CD4-positive, alpha-beta T cell (primary cell): ENCODE measurements at regions not wholly inside any gene's neighbourhood (a gene's known extent, or its start where the extent isn't known, plus 50 kb on each side); places are given as distances from the start of the nearest gene placed in this dataset.

Experiments used
- ATAC-seq: fragments of 200-7000 bp; cut with Tn5 transposase; one replicate; pipeline ENCODE4 v1.10.0; 2022; ENCODE audit warnings: mild to moderate bottlenecking; ENCODE audit not compliant: poor library complexity
- CTCF ChIA-PET: fragments of 350-600 bp; sonication (Branson Sonifier 250); formaldehyde crosslinking; loops from one replicate; lab custom pipeline; 2021; ENCODE audit warnings: antibody characterized with exemption, inconsistent platforms; lab: Charles Lee
- POLR2A ChIA-PET: fragments of 350-600 bp; sonication (Branson Sonifier 250); formaldehyde crosslinking; loops from one replicate; lab custom pipeline; 2021; ENCODE audit warnings: antibody characterized with exemption, inconsistent platforms; lab: Charles Lee
- DNase-seq, 14 experiments: peaks; one replicate each; pipeline ENCODE4 v3.0.0-alpha.2; 2013 to 2020; ENCODE audit warnings: mixed read lengths in 2 of 14
- H3K27ac ChIP-seq, 2 donors: one replicate each; pipeline versions ENCODE4 v1.5.1 to v1.7.0; 2013; ENCODE audit warnings: low read length in 2 of 2, low read depth in 1 of 2, mild to moderate bottlenecking in 1 of 2
- H3K27me3 ChIP-seq, 2 experiments: 1 replicate in 1 of 2; 2 replicates in 1 of 2; pipeline versions ENCODE4 v1.6.1 to v1.7.0; 2013; ENCODE audit warnings: low read length in 2 of 2, control low read depth in 1 of 2, mild to moderate bottlenecking in 1 of 2, moderate library complexity in 1 of 2; ENCODE audit not compliant: insufficient read depth in 2 of 2, control insufficient read depth in 1 of 2
- H3K36me3 ChIP-seq: one replicate; pipeline ENCODE4 v1.6.1; 2013; ENCODE audit warnings: low read length, control low read depth; ENCODE audit not compliant: insufficient read depth
- H3K4me1 ChIP-seq: one replicate; pipeline ENCODE4 v1.6.1; 2013; ENCODE audit warnings: low read length, control low read depth; ENCODE audit not compliant: insufficient read depth
- H3K4me3 ChIP-seq: one replicate; pipeline ENCODE4 v1.5.1; 2013; ENCODE audit warnings: mild to moderate bottlenecking, low read length, moderate library complexity
- H3K9me3 ChIP-seq, 2 experiments: 1 replicate in 1 of 2; 2 replicates in 1 of 2; pipeline versions ENCODE4 v1.6.1 to v1.7.0; 2013; ENCODE audit warnings: low read length in 2 of 2, mild to moderate bottlenecking in 2 of 2, control low read depth in 1 of 2, moderate library complexity in 1 of 2; ENCODE audit not compliant: control insufficient read depth in 1 of 2, insufficient read depth in 1 of 2
- H3K27ac Mint-ChIP-seq: one replicate; pipeline ENCODE4 v1.8.0; 2020; ENCODE audit warnings: mixed read lengths
- H3K27me3 Mint-ChIP-seq: one replicate; pipeline ENCODE4 v1.8.0; 2021; ENCODE audit warnings: mixed read lengths
- H3K36me3 Mint-ChIP-seq: one replicate; pipeline ENCODE4 v1.8.0; 2021; ENCODE audit warnings: low read depth, mixed read lengths
- H3K4me1 Mint-ChIP-seq: one replicate; pipeline ENCODE4 v1.8.0; 2021; ENCODE audit warnings: low read depth, mixed read lengths
- H3K4me3 Mint-ChIP-seq: one replicate; pipeline ENCODE4 v1.8.0; 2020; ENCODE audit warnings: mild to moderate bottlenecking, mixed read lengths
- H3K9me3 Mint-ChIP-seq: one replicate; pipeline ENCODE4 v1.8.0; 2020; ENCODE audit warnings: mixed read lengths
- CTCF ChIP-seq: fragments of 200-600 bp; IDR thresholded peaks from one replicate; pipeline ENCODE4 v1.8.0; 2022; ENCODE audit warnings: antibody characterized with exemption, mild to moderate bottlenecking
- intact Hi-C, 2 experiments: fragments of 100-400 bp; cut with DNase I in 1 of 2; cut with micrococcal nuclease in 1 of 2; formaldehyde crosslinking; loops; one replicate each; pipeline versions ENCODE4 v1.15.1 to v1.9.0; 2023 to 2025; cut with DNase I, micrococcal nuclease

DNA sequence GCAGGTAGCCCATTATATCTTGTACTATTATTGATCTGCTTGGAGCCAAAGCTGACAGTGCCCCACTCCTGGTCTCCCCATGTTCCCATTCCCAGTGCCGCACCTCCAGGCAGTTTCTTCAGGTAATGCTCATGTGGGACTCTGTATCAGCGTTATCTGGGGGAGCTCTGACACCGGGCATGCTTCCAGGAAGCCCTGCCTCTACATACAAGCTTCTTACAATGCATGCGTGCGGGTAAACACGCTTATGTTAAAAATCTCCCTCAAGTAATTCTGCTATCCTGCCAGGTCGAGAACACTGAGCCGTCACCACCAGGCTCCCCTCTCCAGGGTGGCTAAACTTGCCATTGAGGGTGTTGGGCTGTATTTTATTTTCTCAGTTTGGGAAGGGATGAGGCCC, 61.6 kb upstream of the LBX1 start:
- CTCF ChIA-PET = interaction anchor here (0.5 to 1.2 kb wide), 3 partner anchors 11 to 120 kb away, joined by 3 to 6 read pairs (median 3); no protein-coding TSS in a partner anchor
- Mint-ChIP-seq H3K4me1 (no peaks in the 10 kb centered on the region), H3K9me3 (no peaks in the 10 kb centered on the region), H3K27me3 (peaks cover 93% of the 10 kb centered on the region), H3K36me3 (no peaks in the 10 kb centered on the region), H3K4me3 (no peak overlapping the region), H3K27ac (no peak overlapping the region)
- H3K36me3 ChIP-seq = no peaks in the 10 kb centered on the region
- peaks cover 64 to 94% of the 10 kb centered on the region in 2 experiments for H3K27me3 ChIP-seq
- POLR2A ChIA-PET = no interaction called here
- TF ChIP-seq CTCF = no peak
- intact Hi-C loops = loop anchor here (2.0 kb wide), 1 partner anchor 76 kb away; no protein-coding TSS in a partner anchor
- H3K4me3 ChIP-seq = no peak overlapping the region
- no peak overlapping the region for H3K27ac ChIP-seq
- ATAC-seq (no peak), DNase-seq (no peak)
- H3K4me1 ChIP-seq = peaks cover 23% of the 10 kb centered on the region
- peaks cover 0 to 14% of the 10 kb centered on the region in 2 experiments for H3K9me3 ChIP-seq

DNA sequence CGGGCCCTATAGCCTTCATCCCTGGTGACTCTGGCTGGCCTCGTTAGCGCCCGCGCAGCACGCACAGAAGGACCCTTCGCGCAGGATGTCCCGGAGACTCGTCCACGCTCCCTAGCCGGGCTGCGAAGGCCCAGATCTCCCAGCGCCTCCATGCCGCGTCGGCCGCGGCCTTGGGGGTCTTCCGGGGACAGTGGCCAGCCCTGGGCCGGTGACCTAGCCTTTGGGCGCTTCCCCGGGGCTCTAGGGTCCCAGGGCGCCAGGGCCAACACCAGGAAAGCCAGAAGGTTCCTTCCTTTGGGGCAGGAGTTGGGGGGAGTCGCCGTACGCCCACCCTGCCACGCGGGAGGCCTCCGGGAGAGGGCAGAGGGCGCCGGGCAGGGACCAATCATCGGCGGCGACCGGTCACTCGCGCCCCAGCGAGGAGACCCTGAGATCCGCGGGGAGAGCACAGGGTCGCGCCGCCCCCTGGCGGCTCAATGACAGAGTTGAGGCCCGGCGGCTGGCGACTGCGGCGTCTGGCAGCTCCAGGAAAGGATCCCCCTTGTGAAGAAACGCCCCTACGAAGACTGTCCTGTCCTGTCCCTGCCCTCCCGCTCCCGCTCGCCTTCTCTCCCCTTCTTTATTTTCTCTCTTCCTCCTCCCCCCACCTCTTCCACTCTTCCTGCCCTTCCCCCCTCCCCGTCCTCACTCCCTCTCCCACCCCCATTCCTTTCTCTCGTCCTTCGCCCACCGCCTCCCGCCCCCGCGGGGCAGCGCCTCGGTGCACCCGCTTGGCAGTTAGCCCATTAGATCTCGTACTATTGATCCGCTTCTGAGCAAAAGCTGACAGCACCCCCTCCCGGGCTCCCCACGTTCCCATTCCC, 62.3 kb upstream of the LBX1 start:
- POLR2A ChIA-PET = no interaction called here
- peak; percentile 70 for TF ChIP-seq CTCF

DNA sequence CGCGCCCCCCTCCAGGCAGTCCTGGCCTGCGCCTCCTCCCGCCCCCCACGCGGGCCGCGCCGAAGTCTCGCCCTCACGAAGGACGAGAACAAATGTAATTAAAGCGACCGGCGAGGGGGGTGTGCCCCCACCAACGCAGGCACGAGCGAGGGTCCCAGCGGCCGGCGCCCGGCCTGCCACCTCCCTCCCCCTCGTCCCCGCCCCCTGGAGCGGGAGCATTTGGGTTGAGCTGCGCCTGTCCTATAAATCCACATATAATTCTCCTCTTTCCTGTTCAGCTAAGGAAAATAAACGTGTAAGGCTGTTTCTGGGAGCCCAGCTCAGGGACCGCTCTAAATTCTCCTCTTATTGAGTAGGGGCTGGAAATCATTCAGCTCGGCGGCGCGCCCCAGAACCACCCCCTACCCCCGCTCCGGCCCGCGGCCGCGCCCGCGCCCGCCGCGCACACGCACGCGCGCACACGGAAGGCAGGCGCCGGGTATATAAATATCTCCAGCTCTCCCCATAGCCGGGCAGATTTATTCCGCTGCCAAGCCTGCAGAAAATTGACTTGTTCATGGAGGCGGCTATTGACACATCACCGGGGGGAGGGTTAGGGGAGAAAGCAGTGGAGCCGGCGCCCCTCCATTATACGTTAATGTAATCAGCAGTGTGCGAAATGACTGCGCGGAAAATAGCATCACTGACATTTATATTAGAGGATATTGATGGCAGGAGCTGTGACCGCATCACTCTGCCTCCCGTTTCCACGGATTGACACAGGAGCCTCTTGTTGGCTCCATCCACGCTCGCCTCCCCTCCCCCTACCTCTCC, 61.6 kb upstream of the BTRC start:
- no peak overlapping the region for H3K27ac ChIP-seq
- peaks cover 87% of the 10 kb centered on the region for H3K27me3 Mint-ChIP-seq
- CTCF ChIA-PET = interaction anchor here (0.8 to 1.8 kb wide), 5 partner anchors 8 to 78 kb away, joined by 3 to 16 read pairs (median 3); no protein-coding TSS in a partner anchor
- H3K36me3 Mint-ChIP-seq = no peaks in the 10 kb centered on the region
- intact Hi-C loops = no loop called here
- H3K9me3 Mint-ChIP-seq = no peaks in the 10 kb centered on the region
- ATAC-seq (peak; percentile 30), DNase-seq (peak in 1 of 14 experiments; percentile 24)
- POLR2A ChIA-PET = no interaction called here
- H3K4me3 ChIP-seq = peak overlapping the region; percentile 32
- H3K4me1 Mint-ChIP-seq = no peaks in the 10 kb centered on the region
- H3K4me1 ChIP-seq = peaks cover 23% of the 10 kb centered on the region
- no peak overlapping the region for H3K27ac Mint-ChIP-seq
- TF ChIP-seq CTCF = no peak
- peaks cover 59 to 79% of the 10 kb centered on the region in 2 experiments for H3K27me3 ChIP-seq
- no peaks in the 10 kb centered on the region for H3K36me3 ChIP-seq
- H3K9me3 ChIP-seq = peaks cover 0 to 11% of the 10 kb centered on the region in 2 experiments
- H3K4me3 Mint-ChIP-seq = peak overlapping the region; percentile 67

More for the DNA sequence above, 62.3 kb upstream of the LBX1 start:
- Histone ChIP-seq H3K27me3 (peaks cover 59 to 87% of the 10 kb centered on the region in 2 experiments), H3K36me3 (no peaks in the 10 kb centered on the region), H3K4me1 (peaks cover 23% of the 10 kb centered on the region), H3K27ac (no peak overlapping the region), H3K4me3 (peak overlapping the region; percentile 32), H3K9me3 (peaks cover 0 to 11% of the 10 kb centered on the region in 2 experiments)
- ATAC-seq = peak; percentile 74
- peaks cover 88% of the 10 kb centered on the region for H3K27me3 Mint-ChIP-seq
- H3K4me3 Mint-ChIP-seq = peak overlapping the region; percentile 80
- H3K36me3 Mint-ChIP-seq = no peaks in the 10 kb centered on the region
- no peak overlapping the region for H3K27ac Mint-ChIP-seq
- intact Hi-C loops = loop anchor here (2.0 kb wide), 1 partner anchor 77 kb away; no protein-coding TSS in a partner anchor
- no peaks in the 10 kb centered on the region for H3K4me1 Mint-ChIP-seq
- DNase-seq = peak; percentile 7 to 64 (median 34)
- no peaks in the 10 kb centered on the region for H3K9me3 Mint-ChIP-seq
- CTCF ChIA-PET = interaction anchor here (0.8 to 1.8 kb wide), 6 partner anchors 8 to 77 kb away, joined by 3 to 16 read pairs (median 3); no protein-coding TSS in a partner anchor
